HL-60 (cell line): ENCODE measurements at regions not wholly inside any gene's neighbourhood (a gene's known extent, or its start where the extent isn't known, plus 50 kb on each side); places are given as distances from the start of the nearest gene placed in this dataset.

Experiments
- CTCF ChIP-seq: IDR thresholded peaks from one replicate; pipeline ENCODE4 v1.5.1; 2011; ENCODE audit warnings: low read length, control low read depth, inconsistent platforms; ENCODE audit not compliant: insufficient read depth
- GABPA ChIP-seq: IDR thresholded peaks from 2 replicates; pipeline ENCODE4 v1.6.1; 2012; ENCODE audit warnings: low read depth
- POLR2AphosphoS5 ChIP-seq: IDR thresholded peaks from 2 replicates; pipeline ENCODE4 v1.6.1; 2012; ENCODE audit warnings: low read depth
- TF ChIP-seq, protein P1 (sequence below): IDR thresholded peaks from 2 replicates; pipeline ENCODE4 v1.6.1; 2012; ENCODE audit warnings: low read depth; ENCODE audit not compliant: insufficient replicate concordance

DNA sequence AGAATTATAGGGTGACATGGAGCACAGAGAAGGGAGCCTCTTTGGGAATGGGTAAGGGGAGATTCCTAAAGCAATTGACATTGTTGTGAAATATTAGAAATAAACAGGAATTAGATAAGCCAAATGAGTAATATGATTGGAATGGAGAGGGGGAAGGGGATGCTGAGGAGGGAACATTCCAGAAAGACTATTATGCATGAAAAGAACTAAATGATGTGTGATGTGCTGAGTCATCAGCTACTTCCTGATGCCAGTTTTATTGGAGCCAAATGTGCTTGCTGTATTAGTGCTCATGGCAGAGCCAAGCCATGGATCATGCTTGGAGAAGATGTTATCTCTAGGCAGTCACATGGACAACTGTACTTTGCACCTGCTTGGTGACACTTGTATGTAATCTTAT lies 189.0 kb upstream of the HCCS start:
- TF ChIP-seq CTCF (no peak), POLR2AphosphoS5 (no peak), GABPA (no peak)
- TF ChIP-seq, protein P1, sequence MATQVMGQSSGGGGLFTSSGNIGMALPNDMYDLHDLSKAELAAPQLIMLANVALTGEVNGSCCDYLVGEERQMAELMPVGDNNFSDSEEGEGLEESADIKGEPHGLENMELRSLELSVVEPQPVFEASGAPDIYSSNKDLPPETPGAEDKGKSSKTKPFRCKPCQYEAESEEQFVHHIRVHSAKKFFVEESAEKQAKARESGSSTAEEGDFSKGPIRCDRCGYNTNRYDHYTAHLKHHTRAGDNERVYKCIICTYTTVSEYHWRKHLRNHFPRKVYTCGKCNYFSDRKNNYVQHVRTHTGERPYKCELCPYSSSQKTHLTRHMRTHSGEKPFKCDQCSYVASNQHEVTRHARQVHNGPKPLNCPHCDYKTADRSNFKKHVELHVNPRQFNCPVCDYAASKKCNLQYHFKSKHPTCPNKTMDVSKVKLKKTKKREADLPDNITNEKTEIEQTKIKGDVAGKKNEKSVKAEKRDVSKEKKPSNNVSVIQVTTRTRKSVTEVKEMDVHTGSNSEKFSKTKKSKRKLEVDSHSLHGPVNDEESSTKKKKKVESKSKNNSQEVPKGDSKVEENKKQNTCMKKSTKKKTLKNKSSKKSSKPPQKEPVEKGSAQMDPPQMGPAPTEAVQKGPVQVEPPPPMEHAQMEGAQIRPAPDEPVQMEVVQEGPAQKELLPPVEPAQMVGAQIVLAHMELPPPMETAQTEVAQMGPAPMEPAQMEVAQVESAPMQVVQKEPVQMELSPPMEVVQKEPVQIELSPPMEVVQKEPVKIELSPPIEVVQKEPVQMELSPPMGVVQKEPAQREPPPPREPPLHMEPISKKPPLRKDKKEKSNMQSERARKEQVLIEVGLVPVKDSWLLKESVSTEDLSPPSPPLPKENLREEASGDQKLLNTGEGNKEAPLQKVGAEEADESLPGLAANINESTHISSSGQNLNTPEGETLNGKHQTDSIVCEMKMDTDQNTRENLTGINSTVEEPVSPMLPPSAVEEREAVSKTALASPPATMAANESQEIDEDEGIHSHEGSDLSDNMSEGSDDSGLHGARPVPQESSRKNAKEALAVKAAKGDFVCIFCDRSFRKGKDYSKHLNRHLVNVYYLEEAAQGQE = no peak
